Activated CD8-positive, alpha-beta memory T cell treated with anti-CD3 and anti-CD28 coated beads for 4 hours (primary cell): ENCODE measurements at regions not wholly inside any gene's neighbourhood (a gene's known extent, or its start where the extent isn't known, plus 50 kb on each side); places are given as distances from the start of the nearest gene placed in this dataset.
"Not testable (repeated sequence)": the region's sequence is repeated elsewhere in the genome, so short reads cannot be mapped to it uniquely, and the experiment has no call there.

ENCODE experiments used
- DNase-seq, 2 donors: peaks; one replicate each; pipeline ENCODE4 v3.0.0-alpha.2; 2020; ENCODE audit warnings: low read depth in 2 of 2

DNA sequence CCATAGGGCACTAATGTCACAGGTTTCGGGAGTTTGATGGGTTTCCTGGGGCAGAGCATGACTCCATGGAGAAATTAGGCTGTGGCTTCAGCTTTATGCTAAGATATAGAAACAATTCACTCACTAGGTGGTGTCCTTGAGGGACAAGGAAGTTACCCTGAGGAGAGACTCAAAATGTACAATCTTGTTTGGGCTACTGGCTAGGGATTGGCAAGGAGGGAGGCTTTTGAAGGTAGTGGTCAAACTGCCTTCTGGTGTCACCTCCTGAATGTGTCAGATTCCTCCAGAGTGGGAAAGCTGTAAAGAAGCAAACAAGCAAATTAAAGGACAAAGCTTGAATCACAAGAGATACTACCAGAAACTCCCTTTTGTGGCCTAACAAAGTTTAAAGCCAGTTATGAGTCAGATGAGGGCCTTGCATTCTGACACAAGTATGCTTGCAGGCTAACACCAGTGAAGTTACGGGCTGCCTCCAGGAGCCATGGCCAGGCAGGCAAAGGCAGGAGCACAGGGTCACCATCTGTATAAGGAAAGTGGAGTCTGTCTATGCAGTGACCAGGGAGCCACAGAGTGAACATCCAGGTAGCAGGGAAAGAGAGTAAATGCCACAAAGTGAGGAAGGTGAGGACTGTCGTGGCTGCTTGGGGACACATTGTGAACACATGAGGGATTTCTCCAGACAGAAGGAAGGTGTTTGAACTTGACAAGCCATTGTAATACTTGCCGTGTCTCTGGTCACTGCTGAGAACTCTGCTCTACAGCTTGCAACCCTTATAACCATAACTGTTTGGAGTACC lies 107.7 kb upstream of the DTNBP1 start:
- no peak for DNase-seq

DNA sequence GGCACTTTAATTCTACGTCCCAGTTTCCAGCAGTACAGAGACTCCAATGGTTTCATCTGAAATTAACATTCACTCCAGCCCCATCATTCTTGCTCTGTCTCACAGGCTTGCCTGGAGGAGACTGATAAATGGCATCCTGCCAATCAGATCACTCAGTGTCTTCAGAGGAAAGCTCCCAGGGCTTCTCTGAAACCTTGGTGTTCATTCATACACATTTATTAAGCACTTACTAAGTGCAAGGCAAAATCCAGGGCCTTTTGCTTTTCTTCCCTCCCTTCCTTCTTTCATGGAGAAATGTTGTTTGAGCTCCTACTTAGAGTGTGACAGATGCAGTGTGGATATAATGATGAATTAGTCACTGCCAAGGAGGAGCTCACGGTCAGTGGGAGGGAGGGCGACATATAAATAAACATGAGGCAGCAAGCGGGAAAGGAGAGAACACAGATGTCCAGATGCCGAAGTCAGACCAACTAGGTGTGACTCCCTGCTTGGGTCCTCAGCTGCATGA lies 106.7 kb upstream of the DTNBP1 start:
- DNase-seq, result no peak

DNA sequence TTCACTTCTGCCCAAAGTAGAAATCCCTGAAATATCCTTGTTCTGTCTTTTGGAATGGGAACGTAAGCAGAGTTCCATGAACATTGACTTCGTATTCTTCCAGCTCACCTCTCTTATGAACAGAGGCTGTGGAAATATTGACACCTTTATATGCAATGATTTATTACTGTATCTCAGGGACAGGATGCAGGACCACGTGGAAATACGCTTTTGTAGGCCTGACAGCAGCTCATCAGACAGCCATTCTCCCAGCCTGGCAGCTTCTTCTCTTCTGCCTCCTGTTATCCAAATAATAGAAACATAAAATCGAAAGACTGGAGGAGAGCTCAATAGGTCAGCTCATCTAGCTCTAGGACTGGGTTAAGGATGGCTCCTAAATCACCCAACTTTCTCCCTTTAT lies 106.2 kb upstream of the DTNBP1 start:
- DNase-seq, result no peak

DNA sequence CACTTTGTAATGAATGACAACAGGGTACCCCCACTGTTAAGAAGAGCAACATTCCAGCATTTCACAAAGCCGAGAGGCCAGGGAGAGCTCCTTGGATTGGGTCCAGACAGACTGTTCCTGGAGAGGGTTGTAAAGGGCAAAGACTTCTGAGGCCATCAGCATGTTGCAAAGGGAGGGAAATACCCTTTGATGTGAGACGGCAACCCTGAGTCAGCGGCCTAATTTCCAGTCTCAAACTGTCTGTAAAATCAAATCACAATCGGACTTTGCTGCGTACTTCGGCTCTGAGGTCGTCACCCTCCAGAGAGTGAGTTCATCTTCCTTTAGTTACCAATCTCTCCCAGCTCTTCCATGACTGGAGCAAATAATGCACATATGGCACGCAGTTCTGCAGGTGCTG lies 101.0 kb upstream of the DTNBP1 start:
- DNase-seq, result no peak

DNA sequence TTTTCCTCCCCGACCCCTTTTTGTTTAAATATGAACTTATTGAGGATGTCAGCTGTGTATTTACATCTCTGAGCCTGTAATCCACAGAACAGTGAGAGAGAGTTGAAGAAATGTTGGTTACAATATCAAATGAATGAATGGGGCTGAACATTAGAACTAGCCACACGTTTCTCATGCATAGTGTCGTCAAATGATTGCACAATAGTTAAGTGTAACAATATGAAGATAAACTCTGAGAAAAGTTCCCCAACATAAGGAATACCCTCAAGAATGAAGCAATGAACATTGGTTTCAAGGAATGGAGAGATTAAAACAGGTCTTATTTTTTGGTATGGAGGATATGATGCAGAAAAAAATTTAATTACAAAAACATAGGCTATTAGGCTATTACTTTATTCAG lies 100.5 kb upstream of the DTNBP1 start:
- no peak for DNase-seq

DNA sequence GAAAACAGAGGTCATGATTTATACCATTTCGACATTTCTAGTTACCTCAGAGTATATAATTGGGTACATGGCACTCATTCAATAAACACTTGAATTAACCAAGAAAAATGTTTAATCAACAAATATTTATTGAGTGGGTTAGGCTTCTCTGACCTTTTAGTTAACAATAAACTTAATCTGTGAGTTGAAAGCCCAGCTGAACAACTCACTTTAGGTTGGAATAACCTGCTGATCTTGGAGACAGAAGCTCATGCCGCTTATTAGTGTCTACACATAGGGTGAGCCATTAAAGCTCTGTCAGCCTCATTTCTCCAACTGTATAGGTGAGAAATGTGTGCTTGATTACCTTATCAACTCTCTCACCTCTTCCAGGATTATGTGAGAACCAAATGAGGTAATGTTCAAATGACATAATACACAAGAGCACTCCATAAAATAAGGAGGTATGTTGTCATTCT lies 98.2 kb upstream of the DTNBP1 start:
- no peak for DNase-seq

DNA sequence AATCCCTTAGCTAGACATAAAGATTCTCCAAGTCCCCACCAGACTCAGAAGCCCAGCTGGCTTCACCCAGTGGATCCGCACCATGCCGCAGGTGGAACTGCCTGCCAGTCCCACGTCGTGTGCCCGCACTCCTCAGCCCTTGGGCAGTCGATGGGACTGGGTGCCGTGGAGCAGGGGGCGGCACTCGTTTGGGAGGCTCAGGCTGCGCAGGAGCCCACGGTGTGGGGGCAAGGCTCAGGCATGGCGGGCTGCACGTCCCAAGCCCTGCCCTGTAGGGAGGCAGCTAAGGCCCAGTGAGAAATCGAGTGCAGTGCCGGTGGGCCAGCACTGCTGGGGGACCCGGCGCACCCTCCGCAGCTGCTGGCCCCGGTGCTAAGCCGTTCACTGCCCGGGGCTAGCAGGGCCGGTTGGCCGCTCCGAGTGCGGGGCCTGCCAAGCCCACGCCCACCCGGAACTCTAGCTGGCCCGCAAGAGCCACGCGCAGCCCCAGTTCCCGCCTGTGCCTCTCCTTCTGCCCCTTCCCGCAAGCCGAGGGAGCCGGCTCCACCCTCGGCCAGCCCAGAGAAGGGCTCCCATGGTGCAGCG lies 95.9 kb upstream of the DTNBP1 start:
- DNase-seq, result no peak

DNA sequence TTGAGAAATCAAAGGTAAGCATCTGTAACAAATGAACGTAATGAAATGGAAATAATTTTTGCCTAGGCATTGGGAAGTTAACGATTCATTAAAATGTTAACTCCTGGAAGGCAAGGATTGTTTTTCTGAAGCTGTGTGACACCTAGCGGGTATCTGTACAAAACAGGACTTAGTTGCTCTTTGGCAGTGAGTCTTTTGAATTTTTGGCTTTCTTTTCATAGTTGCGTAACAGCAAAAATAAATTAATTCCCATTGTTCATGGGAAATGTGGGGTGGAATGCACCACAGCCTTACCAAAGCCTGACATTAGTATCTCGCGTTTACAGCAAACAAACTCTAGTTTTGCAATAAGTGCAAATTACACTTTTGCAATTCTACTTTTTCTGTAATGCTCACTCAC lies 92.7 kb upstream of the DTNBP1 start:
- DNase-seq, result no peak

DNA sequence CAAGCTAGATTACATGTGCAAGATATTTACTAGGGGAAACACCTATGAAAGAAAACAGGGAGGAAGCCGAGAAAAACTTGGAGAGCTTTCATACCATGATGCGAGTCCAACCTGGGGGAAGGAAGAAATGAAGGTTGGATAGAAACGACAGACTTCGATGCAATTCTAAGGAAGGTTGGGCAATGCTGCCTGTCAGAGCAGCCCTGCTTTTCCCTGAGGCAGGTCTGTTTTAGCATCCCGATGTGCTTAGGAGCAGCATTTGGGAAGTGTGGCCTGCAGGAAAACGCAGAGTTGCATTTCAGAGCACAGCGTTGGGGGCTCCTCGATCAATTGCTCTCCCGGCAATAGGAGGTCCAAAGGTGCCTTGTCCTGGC lies 91.9 kb upstream of the DTNBP1 start:
- DNase-seq, result no peak

DNA sequence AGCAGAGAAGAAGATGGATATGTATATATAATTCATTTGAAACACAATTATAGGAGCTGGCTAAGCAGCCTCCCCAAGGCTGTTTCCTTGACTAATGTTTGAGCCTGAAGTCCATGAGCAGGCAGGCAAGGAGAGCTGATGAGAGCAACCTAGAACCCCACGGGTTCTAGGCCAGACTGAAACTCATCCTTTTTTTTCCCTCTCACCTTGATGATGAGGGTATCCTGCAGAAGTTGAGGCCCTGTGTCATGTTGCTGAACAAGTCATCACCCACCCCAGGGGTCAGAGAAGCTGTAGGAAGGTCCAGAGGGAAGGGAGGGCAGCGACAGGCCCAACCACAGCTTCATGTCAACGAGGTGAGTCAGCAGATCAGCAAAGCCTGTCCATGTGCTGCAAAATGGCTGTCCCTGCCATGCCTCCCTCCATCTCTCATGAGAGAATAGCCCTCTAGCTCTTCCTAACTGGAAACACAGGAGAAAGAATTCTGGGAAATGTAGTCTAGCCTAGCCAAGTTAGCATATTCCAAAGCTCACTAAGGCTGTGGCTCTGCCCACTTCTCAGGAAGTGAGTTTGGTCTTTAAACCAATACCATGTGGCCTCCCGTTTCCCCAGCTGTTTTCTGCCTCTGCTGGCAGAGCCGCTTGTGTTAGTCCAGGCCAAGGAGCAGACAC lies 91.3 kb upstream of the DTNBP1 start:
- no peak for DNase-seq

DNA sequence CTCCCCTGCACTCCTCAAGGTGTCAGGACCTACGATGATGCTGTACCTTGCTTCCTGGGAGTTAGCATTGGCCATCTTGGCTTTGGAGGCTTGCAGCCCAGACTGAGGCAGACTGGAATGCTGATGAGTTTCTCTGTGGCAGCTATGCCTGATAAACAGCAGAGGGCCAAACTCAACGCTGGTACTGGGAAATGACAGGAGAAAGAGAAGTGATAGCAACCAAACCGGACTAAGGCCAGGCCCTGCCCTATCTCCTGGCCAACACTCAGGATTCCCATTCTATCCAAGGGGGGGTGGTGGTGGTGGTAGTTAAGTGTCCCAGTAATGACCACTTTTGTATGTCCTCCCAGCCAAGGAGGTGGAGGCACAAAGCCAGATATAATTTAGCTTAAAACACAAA lies 90.0 kb upstream of the DTNBP1 start:
- DNase-seq, result no peak

DNA sequence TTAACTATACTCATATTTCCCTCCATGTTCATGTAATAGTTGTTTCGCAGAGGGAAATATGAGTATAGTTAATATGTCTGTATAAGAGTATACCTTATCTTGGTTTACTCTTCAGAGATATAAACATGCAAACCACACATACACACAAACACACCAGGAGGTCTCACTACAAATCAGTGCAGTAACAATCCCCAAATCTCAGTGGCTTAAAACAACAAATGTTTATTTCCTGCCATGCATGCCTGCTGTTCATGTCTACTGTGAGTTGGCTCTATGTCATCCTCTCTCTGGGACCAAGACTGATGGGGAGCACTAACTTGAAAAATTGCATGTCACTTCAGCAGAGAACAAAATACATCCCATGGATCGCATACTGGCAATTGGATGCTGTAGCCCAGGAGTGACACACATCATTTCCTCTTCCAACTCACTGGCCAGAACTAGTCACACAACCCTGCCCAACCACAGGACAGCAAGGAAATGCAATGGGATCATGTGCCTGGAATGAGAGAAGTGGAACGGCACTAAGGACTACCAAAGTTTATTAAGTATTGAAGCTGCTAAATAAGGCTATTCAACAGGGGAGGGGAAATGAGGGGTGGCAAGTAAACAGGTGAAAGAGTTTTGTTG lies 89.0 kb upstream of the DTNBP1 start:
- DNase-seq, result no peak

DNA sequence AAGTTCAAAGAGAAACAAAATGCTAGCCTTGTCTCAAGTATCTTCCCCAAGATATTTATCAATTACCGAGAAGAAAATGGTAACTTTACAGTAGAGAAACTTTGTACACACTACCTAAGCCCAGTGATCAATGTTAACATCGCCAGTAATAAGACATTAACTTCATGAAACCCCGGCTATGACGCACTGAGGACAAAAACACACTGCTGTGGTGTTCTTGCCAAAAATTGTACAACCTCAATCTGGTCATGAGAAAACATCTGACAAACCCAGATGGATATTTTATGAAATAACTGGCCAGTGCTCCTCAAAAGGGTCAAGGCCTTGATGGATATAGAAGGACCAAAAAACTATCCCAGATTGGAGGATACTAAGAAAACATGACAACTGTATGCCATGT lies 85.5 kb upstream of the DTNBP1 start:
- no peak for DNase-seq

DNA sequence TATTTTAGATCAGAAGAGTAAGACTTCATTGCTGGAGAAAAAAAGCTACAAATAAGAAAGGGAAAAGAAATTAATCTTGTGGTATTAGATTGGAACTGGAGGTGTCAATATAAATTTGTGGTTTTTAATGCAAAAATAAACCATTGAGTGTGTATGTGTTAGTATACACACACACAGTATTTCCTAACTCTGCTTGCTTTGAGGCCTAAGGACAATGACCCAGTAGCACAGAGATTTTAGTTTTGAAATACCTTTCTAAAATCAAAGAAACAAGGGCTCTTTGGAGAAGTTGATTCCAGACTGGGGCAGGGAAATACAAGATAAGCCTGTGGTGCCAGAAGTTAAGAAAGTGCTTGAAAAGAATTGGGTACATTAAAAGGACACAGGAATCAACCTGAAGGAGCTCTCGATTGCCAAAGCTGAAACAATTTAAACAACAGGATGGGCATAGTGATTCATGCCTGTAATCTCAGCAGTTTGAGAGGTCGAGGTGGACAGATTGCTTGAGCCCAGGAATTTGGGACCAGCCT lies 84.6 kb upstream of the DTNBP1 start:
- no peak for DNase-seq

DNA sequence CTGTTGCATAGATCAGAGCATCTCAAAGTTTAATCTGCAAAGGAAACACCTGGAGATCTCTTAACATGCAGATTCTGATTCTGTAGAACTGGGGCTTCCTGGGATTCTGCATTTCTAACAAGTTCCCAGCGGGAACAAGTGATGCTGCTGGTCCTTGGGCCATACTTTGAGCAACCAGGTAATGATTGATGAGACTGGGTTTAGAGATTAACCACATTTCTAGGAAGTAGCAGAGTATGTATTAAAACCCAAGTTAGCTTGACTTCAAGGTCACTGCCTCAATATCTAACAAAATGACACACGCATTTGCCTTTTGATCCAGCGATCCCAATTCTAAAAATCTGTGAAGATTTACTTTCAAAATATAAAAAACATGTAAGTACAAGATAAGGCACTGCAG lies 83.0 kb upstream of the DTNBP1 start:
- no peak for DNase-seq

DNA sequence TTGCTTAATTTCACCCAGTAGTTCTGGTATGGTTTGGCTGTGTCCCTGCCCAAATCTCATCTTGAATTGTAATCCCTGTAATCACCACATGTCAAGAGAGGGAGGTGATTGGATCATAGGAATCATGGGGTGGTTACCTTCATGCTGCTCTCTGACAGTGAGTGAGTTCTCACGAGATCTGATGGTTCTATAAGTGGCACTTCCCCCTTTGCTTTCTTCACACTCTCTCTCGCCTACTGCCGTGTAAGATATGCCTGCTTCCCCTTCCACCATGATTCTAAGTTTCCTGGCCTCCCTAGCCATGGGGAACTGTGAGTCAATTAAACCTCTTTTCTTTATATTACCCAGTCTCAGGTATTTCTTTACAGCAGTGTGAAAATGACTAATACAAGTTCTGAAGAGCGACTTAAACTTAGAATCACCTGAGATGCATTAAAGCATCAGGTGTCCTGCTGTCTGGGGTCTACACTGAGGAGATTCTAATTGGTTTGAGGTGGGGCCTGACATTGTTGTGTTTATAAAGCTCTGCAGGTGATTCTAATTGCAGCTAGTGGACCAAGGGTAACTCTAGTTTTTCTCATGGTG lies 82.1 kb upstream of the DTNBP1 start:
- no peak for DNase-seq

DNA sequence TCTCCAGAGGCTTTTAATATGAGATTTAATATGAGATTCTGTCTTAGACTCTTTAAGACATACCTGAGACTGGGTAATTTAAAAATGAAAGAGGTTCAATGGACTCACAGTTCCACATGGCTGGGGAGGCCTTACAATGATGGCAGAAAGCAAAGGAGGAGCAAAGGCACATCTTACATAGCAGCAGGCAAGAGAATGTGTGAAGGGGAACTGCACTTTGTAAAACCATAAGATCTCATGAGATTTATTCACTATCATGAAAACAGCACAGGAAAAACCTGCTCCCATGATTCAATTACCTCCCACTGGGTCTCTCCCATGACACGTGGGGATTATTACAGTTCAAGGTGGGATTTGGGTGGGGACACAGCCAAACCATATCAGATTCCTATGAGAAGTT lies 79.2 kb upstream of the DTNBP1 start:
- not testable (repeated sequence) for DNase-seq

DNA sequence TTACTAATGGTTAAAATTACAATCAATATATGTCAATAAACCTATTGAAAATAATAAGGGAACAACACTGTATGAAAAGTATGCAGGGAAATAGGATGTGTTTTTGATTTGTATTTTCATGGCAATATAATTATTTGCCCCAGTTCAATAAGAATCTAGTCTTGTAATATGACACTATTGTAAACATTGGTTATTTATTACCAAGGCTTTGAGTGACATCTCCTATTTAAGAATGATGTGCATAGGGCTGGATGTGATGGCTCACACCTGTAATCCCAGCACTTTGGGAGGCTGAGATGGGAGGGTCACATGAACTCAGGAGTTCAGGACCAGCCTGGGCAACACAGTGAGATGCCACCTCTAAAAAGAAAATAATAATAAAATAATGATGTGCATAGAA lies 78.6 kb upstream of the DTNBP1 start:
- no peak for DNase-seq

DNA sequence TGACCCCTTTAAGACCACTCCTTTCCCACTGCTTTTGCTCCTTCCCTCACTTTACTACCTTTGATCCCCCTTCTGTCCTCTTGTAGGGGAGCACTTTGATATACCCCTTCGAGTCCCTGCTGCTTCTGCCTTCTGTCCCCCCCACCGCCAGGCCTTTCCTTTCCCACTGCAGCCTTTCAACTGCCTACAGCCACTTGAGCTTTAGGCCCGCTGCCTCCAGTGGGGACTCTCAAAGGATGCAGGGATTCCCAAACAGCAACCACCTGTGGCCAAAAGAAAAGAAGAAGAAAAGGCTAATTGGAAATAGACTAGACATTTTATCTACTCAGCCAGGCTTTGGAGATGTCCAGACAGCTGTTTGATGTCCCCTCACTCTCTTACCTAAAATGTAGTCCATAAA lies 77.0 kb upstream of the DTNBP1 start:
- DNase-seq, result no peak

DNA sequence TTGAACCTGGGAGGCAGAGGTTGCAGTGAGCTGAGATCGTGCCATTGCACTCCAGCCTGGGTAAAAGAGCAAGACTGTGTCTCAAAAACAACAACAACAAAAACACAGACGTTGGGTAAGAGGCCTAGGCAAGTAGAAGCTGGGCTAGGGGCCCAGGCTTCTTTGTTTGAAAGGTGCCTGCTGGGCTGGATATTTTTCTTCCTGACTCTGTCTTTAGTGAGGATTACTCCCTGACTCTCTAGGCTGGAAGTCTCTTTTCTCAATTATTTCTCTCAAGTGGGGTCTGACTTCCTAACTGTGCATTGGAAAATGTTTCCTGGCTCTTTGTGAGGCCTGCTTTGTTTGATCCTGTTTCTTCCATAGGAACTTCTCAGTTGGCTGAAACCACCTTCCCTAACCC lies 76.5 kb upstream of the DTNBP1 start:
- no peak for DNase-seq

DNA sequence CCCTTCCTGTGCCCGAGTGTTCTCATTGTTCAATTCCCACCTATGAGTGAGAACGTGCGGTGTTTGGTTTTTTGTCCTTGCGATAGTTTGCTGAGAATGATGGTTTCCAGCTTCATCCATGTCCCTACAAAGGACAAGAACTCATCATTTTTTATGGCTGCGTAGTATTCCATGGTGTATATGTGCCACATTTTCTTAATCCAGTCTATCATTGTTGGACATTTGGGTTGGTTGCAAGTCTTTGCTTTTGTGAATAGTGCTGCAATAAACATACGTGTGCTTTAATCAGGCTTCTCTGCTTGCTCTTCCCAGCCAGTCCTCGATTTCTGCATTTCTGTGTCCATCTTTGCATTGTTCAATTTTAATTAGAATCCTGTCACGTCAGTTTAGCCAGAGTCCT lies 75.4 kb upstream of the DTNBP1 start:
- DNase-seq, result not testable (repeated sequence)

DNA sequence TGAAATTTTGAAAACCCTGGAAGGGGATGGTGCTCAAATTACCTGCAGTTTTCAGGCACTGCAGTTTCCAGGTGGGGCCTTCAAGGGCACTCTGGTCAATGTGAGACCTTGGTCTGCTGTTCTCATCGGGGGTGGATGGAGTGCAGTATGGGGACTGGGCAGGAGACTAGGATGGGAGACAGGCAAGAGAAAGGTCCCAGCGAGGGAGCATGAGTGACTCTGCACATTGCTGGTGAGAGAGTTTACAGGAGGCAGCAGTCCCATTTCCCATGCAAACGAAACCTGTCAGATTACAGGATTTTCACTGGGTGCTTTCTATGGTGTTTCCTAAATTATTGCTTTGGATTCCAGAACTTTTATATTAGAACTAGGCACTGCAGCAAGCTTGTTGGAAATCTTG lies 73.5 kb upstream of the DTNBP1 start:
- DNase-seq, result no peak
